ENCODE measurements at regions not wholly inside any gene's neighbourhood (a gene's known extent, or its start where the extent isn't known, plus 50 kb on each side); places are given as distances from the start of the nearest gene placed in this dataset.

- no peak for DNase-seq (ENCODE audit: low spot score)
These were observed 103.5 kb downstream of the EDN3 start for GRCh38 chr20:59403962-59404314.

- no peak for DNase-seq (ENCODE audit: low spot score)
These were observed 104.3 kb downstream of the EDN3 start for GRCh38 chr20:59404749-59405148.

- DNase-seq (ENCODE audit: low spot score): no peak
These were observed 105.1 kb downstream of the EDN3 start for GRCh38 chr20:59405226-59406200.

GRCh38 chr20:59406446-59406845 lies 106.0 kb downstream of the EDN3 start:
- DNase-seq (ENCODE audit: low spot score): no peak

- no peak for DNase-seq (ENCODE audit: low spot score)
These were observed 110.8 kb downstream of the EDN3 start for GRCh38 chr20:59411170-59411569.

GRCh38 chr20:59411589-59411988 lies 111.2 kb downstream of the EDN3 start:
- no peak for DNase-seq (ENCODE audit: low spot score)

GRCh38 chr20:59412181-59412580 lies 111.8 kb downstream of the EDN3 start:
- no peak for DNase-seq (ENCODE audit: low spot score)

GRCh38 chr20:59412875-59413284 lies 112.5 kb downstream of the EDN3 start:
- DNase-seq (ENCODE audit: low spot score): no peak

GRCh38 chr20:59413326-59413865 lies 113.0 kb downstream of the EDN3 start:
- DNase-seq (ENCODE audit: low spot score): no peak

GRCh38 chr20:59414936-59415623 lies 114.7 kb downstream of the EDN3 start:
- no peak for DNase-seq (ENCODE audit: low spot score)

- no peak for DNase-seq (ENCODE audit: low spot score)
These were observed 116.5 kb downstream of the EDN3 start for GRCh38 chr20:59416916-59417315.

- no peak for DNase-seq (ENCODE audit: low spot score)
These were observed 120.7 kb downstream of the EDN3 start for GRCh38 chr20:59421089-59421488.

- no peak for DNase-seq (ENCODE audit: low spot score)
These were observed 121.7 kb downstream of the EDN3 start for GRCh38 chr20:59421920-59422637.

GRCh38 chr20:59422872-59423544 lies 122.6 kb downstream of the EDN3 start:
- no peak for DNase-seq (ENCODE audit: low spot score)

GRCh38 chr20:59424976-59425375 lies 124.6 kb downstream of the EDN3 start:
- no peak for DNase-seq (ENCODE audit: low spot score)

- DNase-seq (ENCODE audit: low spot score): no peak
These were observed 125.2 kb downstream of the EDN3 start for GRCh38 chr20:59425572-59425971.

GRCh38 chr20:59428006-59428405 lies 127.6 kb downstream of the EDN3 start:
- DNase-seq (ENCODE audit: low spot score): no peak

GRCh38 chr20:59428441-59429205 lies 128.2 kb downstream of the EDN3 start:
- no peak for DNase-seq (ENCODE audit: low spot score)

GRCh38 chr20:59429396-59429795 lies 129.0 kb downstream of the EDN3 start:
- DNase-seq (ENCODE audit: low spot score): no peak

GRCh38 chr20:59431014-59431413 lies 130.6 kb downstream of the EDN3 start:
- DNase-seq (ENCODE audit: low spot score): no peak

GRCh38 chr20:59434960-59435359 lies 134.5 kb downstream of the EDN3 start:
- DNase-seq (ENCODE audit: low spot score): peak; percentile 11
